ENCODE measurements at regions not wholly inside any gene's neighbourhood (a gene's known extent, or its start where the extent isn't known, plus 50 kb on each side); places are given as distances from the start of the nearest gene placed in this dataset.
"Not testable (repeated sequence)": the region's sequence is repeated elsewhere in the genome, so short reads cannot be mapped to it uniquely, and the experiment has no call there.

- no peak for DNase-seq
- H3K9me3 ChIP-seq = no peaks in the 10 kb centered on the region
- intact Hi-C loops (cut with DNase I) = no loop called here
Measured at GRCh38 chr19:29154163-29154562, 58.8 kb downstream of the UQCRFS1 start.

DNA sequence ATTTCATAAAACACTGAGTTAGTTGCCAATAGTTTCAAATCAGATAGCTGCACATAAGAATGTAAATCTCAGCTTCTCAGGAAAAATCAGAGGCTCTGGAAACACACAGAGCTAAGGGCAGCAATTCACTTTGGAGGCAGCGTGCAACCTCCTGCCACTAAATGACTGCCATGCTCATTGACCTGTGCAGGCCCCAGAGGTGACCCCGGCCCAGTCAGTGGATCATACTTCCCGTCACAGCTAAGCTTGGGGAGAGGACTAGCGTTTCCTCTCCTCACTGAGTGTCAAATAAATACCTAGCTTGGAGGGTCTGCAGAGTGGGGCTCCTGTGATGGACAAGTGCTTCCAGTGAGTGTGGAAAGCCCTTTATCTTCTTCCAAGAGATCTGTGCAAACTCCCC is 67.2 kb downstream of the UQCRFS1 start:
- H3K27me3 ChIP-seq = no peaks in the 10 kb centered on the region

More at GRCh38 chr19:29154163-29154562, 58.8 kb downstream of the UQCRFS1 start:
- H3K27me3 ChIP-seq = no peaks in the 10 kb centered on the region
- no peaks in the 10 kb centered on the region for H3K4me1 ChIP-seq
- H3K9ac ChIP-seq (ENCODE audit: low read depth in 2 of 2, low read length in 2 of 2) = no peak overlapping the region
- H3K27ac ChIP-seq = no peak overlapping the region
- TF ChIP-seq, protein P1, sequence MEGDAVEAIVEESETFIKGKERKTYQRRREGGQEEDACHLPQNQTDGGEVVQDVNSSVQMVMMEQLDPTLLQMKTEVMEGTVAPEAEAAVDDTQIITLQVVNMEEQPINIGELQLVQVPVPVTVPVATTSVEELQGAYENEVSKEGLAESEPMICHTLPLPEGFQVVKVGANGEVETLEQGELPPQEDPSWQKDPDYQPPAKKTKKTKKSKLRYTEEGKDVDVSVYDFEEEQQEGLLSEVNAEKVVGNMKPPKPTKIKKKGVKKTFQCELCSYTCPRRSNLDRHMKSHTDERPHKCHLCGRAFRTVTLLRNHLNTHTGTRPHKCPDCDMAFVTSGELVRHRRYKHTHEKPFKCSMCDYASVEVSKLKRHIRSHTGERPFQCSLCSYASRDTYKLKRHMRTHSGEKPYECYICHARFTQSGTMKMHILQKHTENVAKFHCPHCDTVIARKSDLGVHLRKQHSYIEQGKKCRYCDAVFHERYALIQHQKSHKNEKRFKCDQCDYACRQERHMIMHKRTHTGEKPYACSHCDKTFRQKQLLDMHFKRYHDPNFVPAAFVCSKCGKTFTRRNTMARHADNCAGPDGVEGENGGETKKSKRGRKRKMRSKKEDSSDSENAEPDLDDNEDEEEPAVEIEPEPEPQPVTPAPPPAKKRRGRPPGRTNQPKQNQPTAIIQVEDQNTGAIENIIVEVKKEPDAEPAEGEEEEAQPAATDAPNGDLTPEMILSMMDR (IDR thresholded peaks at IDR 0.05) = no peak
- H3K4me3 ChIP-seq = no peak overlapping the region
- no peaks in the 10 kb centered on the region for H3K36me3 ChIP-seq

GRCh38 chr19:29143183-29143582 is 69.8 kb downstream of the UQCRFS1 start:
- Histone ChIP-seq H3K27me3 (no peaks in the 10 kb centered on the region), H3K9ac (ENCODE audit: low read depth in 2 of 2, low read length in 2 of 2) (no peak overlapping the region)
- no peak for DNase-seq

More for the DNA sequence above, 67.2 kb downstream of the UQCRFS1 start:
- DNase-seq = no peak
- Histone ChIP-seq H3K4me3 (no peak overlapping the region), H3K9ac (ENCODE audit: low read depth in 2 of 2, low read length in 2 of 2) (no peak overlapping the region), H3K9me3 (no peaks in the 10 kb centered on the region), H3K27ac (no peak overlapping the region), H3K4me1 (no peaks in the 10 kb centered on the region), H3K36me3 (no peaks in the 10 kb centered on the region)
- TF ChIP-seq, protein P1 (IDR thresholded peaks at IDR 0.05) = no peak
- intact Hi-C loops (cut with DNase I) = no loop called here

DNA sequence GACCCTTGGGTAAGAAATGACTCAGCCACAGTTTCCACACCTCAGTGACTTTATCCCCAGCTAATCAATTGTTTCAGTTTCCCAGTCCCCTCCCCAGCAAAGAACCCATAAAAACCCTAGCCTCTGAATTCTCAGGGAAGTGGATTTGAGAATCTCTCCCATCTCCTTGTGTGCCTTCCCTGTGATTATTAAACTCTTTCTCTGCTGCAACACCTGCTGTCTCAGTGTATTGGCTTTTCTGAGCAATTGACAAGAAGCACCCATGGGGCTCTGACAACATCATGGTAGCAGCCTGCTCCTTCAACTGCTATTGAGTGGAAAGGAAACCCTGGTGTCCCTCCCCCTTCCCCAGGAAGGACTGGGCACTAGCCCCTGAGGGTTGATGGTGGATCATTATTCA is 73.7 kb downstream of the UQCRFS1 start:
- TF ChIP-seq, protein P1 (IDR thresholded peaks at IDR 0.05) = no peak
- no peaks in the 10 kb centered on the region for H3K27me3 ChIP-seq
- H3K36me3 ChIP-seq = no peaks in the 10 kb centered on the region
- H3K9ac ChIP-seq (ENCODE audit: low read depth in 2 of 2, low read length in 2 of 2) = no peak overlapping the region
- H3K4me1 ChIP-seq = no peaks in the 10 kb centered on the region
- no peak overlapping the region for H3K27ac ChIP-seq
- intact Hi-C loops (cut with DNase I) = no loop called here
- no peaks in the 10 kb centered on the region for H3K9me3 ChIP-seq
- no peak for DNase-seq
- no peak overlapping the region for H3K4me3 ChIP-seq

More at GRCh38 chr19:29143183-29143582, 69.8 kb downstream of the UQCRFS1 start:
- TF ChIP-seq, protein P1 (IDR thresholded peaks at IDR 0.05) = no peak
- no peak overlapping the region for H3K4me3 ChIP-seq
- no peaks in the 10 kb centered on the region for H3K36me3 ChIP-seq
- H3K4me1 ChIP-seq = no peaks in the 10 kb centered on the region
- no peak overlapping the region for H3K27ac ChIP-seq
- H3K9me3 ChIP-seq = no peaks in the 10 kb centered on the region
- intact Hi-C loops (cut with DNase I) = no loop called here

GRCh38 chr19:29138206-29138605 is 74.7 kb downstream of the UQCRFS1 start:
- intact Hi-C loops (cut with DNase I); DNase-seq; H3K36me3 ChIP-seq; H3K27me3 ChIP-seq; H3K9ac ChIP-seq (ENCODE audit: low read depth in 2 of 2, low read length in 2 of 2); H3K9me3 ChIP-seq; H3K4me1 ChIP-seq; H3K27ac ChIP-seq; H3K4me3 ChIP-seq: not testable (repeated sequence)

DNA sequence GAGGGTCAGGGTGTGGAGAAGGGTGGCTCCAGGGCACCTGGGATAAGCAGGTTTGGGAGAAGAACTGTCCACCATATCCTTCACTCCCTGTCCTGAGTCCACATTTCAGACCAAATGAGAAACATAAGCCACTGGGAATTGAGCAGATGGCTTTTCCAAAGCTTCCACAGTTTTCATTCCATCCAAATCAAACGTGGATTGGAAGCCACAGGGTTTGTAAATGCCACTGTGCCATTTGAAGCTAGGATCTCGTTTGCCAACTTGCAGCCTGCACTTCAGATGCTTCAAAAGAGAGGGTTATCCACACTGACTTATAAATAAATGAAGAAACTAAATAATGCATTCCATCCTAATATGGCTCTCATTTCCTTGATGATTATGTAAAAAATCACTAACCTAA is 81.5 kb downstream of the UQCRFS1 start:
- DNase-seq = no peak
- Histone ChIP-seq H3K27me3 (no peaks in the 10 kb centered on the region), H3K4me1 (no peaks in the 10 kb centered on the region), H3K4me3 (no peak overlapping the region), H3K27ac (no peak overlapping the region), H3K9ac (ENCODE audit: low read depth in 2 of 2, low read length in 2 of 2) (no peak overlapping the region), H3K9me3 (no peaks in the 10 kb centered on the region), H3K36me3 (no peaks in the 10 kb centered on the region)
- TF ChIP-seq, protein P1 (IDR thresholded peaks at IDR 0.05) = no peak
- intact Hi-C loops (cut with DNase I) = no loop called here
